ENCODE measurements at regions not wholly inside any gene's neighbourhood (a gene's known extent, or its start where the extent isn't known, plus 50 kb on each side); places are given as distances from the start of the nearest gene placed in this dataset.
"Not testable (repeated sequence)": the region's sequence is repeated elsewhere in the genome, so short reads cannot be mapped to it uniquely, and the experiment has no call there.

GRCh38 chr13:90891329-90891728 is 456.2 kb upstream of the MIR17HG start:
- Histone ChIP-seq H3K4me1 (ENCODE audit: low read length) (no peaks in the 10 kb centered on the region), H3K4me3 (ENCODE audit: low read length) (no peak overlapping the region), H3K9ac (ENCODE audit: low read length) (no peak overlapping the region), H3K9me3 (ENCODE audit: low read length) (no peaks in the 10 kb centered on the region), H3K36me3 (ENCODE audit: insufficient read depth, low read length) (no peaks in the 10 kb centered on the region), H3K4me2 (ENCODE audit: low read depth, low read length, poor library complexity, severe bottlenecking) (no peak overlapping the region), H2AFZ (ENCODE audit: low read length) (no peak overlapping the region), H3K27ac (ENCODE audit: low read length) (no peak overlapping the region), H3K27me3 (ENCODE audit: low read length) (no peaks in the 10 kb centered on the region), H3K79me2 (ENCODE audit: low read length) (no peaks in the 10 kb centered on the region), H3K9me2 (replicated peaks; ENCODE audit: insufficient read depth, low read length) (no peaks in the 10 kb centered on the region), H4K20me1 (ENCODE audit: insufficient read depth, low read depth, low read length) (no peaks in the 10 kb centered on the region)
- no peak for DNase-seq

GRCh38 chr13:90893199-90893598 is 454.3 kb upstream of the MIR17HG start:
- H3K4me1 ChIP-seq (ENCODE audit: low read length); H3K27me3 ChIP-seq (ENCODE audit: low read length); H3K79me2 ChIP-seq (ENCODE audit: low read length); H3K9ac ChIP-seq (ENCODE audit: low read length); H3K27ac ChIP-seq (ENCODE audit: low read length); H3K4me3 ChIP-seq (ENCODE audit: low read length); DNase-seq; H3K36me3 ChIP-seq (ENCODE audit: insufficient read depth, low read length); H3K4me2 ChIP-seq (ENCODE audit: low read depth, low read length, poor library complexity, severe bottlenecking); H4K20me1 ChIP-seq (ENCODE audit: insufficient read depth, low read depth, low read length); H2AFZ ChIP-seq (ENCODE audit: low read length); H3K9me3 ChIP-seq (ENCODE audit: low read length); H3K9me2 ChIP-seq (replicated peaks; ENCODE audit: insufficient read depth, low read length): not testable (repeated sequence)

GRCh38 chr13:90896002-90896401 is 451.5 kb upstream of the MIR17HG start:
- Histone ChIP-seq H3K9ac (ENCODE audit: low read length) (no peak overlapping the region), H3K27ac (ENCODE audit: low read length) (no peak overlapping the region), H3K4me2 (ENCODE audit: low read depth, low read length, poor library complexity, severe bottlenecking) (no peak overlapping the region), H3K9me2 (replicated peaks; ENCODE audit: insufficient read depth, low read length) (no peaks in the 10 kb centered on the region), H4K20me1 (ENCODE audit: insufficient read depth, low read depth, low read length) (no peaks in the 10 kb centered on the region), H3K4me1 (ENCODE audit: low read length) (no peaks in the 10 kb centered on the region), H2AFZ (ENCODE audit: low read length) (no peak overlapping the region), H3K27me3 (ENCODE audit: low read length) (no peaks in the 10 kb centered on the region), H3K36me3 (ENCODE audit: insufficient read depth, low read length) (no peaks in the 10 kb centered on the region), H3K4me3 (ENCODE audit: low read length) (no peak overlapping the region), H3K79me2 (ENCODE audit: low read length) (no peaks in the 10 kb centered on the region), H3K9me3 (ENCODE audit: low read length) (no peaks in the 10 kb centered on the region)
- DNase-seq = no peak

- Histone ChIP-seq H3K27ac (ENCODE audit: low read length) (no peak overlapping the region), H3K4me1 (ENCODE audit: low read length) (no peaks in the 10 kb centered on the region), H2AFZ (ENCODE audit: low read length) (no peak overlapping the region), H3K27me3 (ENCODE audit: low read length) (no peaks in the 10 kb centered on the region), H3K36me3 (ENCODE audit: insufficient read depth, low read length) (no peaks in the 10 kb centered on the region), H3K79me2 (ENCODE audit: low read length) (no peaks in the 10 kb centered on the region), H3K4me3 (ENCODE audit: low read length) (no peak overlapping the region), H3K9me3 (ENCODE audit: low read length) (no peaks in the 10 kb centered on the region), H3K4me2 (ENCODE audit: low read depth, low read length, poor library complexity, severe bottlenecking) (no peak overlapping the region), H3K9ac (ENCODE audit: low read length) (no peak overlapping the region), H3K9me2 (replicated peaks; ENCODE audit: insufficient read depth, low read length) (no peaks in the 10 kb centered on the region), H4K20me1 (ENCODE audit: insufficient read depth, low read depth, low read length) (no peaks in the 10 kb centered on the region)
- no peak for DNase-seq
Observed at GRCh38 chr13:90898811-90899210, 448.7 kb upstream of the MIR17HG start.

GRCh38 chr13:90899416-90899815 is 448.1 kb upstream of the MIR17HG start:
- no peaks in the 10 kb centered on the region for H4K20me1 ChIP-seq (ENCODE audit: insufficient read depth, low read depth, low read length)
- no peaks in the 10 kb centered on the region for H3K36me3 ChIP-seq (ENCODE audit: insufficient read depth, low read length)
- H2AFZ ChIP-seq (ENCODE audit: low read length) = no peak overlapping the region
- no peaks in the 10 kb centered on the region for H3K79me2 ChIP-seq (ENCODE audit: low read length)
- no peak overlapping the region for H3K4me2 ChIP-seq (ENCODE audit: low read depth, low read length, poor library complexity, severe bottlenecking)
- no peaks in the 10 kb centered on the region for H3K27me3 ChIP-seq (ENCODE audit: low read length)
- H3K4me1 ChIP-seq (ENCODE audit: low read length) = no peaks in the 10 kb centered on the region
- H3K27ac ChIP-seq (ENCODE audit: low read length) = no peak overlapping the region
- no peaks in the 10 kb centered on the region for H3K9me3 ChIP-seq (ENCODE audit: low read length)
- H3K4me3 ChIP-seq (ENCODE audit: low read length) = no peak overlapping the region
- no peak overlapping the region for H3K9ac ChIP-seq (ENCODE audit: low read length)
- H3K9me2 ChIP-seq (replicated peaks; ENCODE audit: insufficient read depth, low read length) = no peaks in the 10 kb centered on the region
- no peak for DNase-seq

- Histone ChIP-seq H3K79me2 (ENCODE audit: low read length) (no peaks in the 10 kb centered on the region), H3K36me3 (ENCODE audit: insufficient read depth, low read length) (no peaks in the 10 kb centered on the region), H3K27me3 (ENCODE audit: low read length) (0 out of 2 replicates have a peak, but pooled peaks cover 2% of the 10 kb centered on the region), H2AFZ (ENCODE audit: low read length) (no peak overlapping the region), H3K4me3 (ENCODE audit: low read length) (no peak overlapping the region), H3K9me3 (ENCODE audit: low read length) (peaks cover 4% of the 10 kb centered on the region; the same call in 1 of the 2 replicates), H3K4me2 (ENCODE audit: low read depth, low read length, poor library complexity, severe bottlenecking) (no peak overlapping the region), H3K9ac (ENCODE audit: low read length) (no peak overlapping the region), H4K20me1 (ENCODE audit: insufficient read depth, low read depth, low read length) (no peaks in the 10 kb centered on the region), H3K4me1 (ENCODE audit: low read length) (no peaks in the 10 kb centered on the region), H3K27ac (ENCODE audit: low read length) (no peak overlapping the region), H3K9me2 (replicated peaks; ENCODE audit: insufficient read depth, low read length) (no peaks in the 10 kb centered on the region)
- DNase-seq = no peak
Observed at GRCh38 chr13:90902255-90902654, 445.2 kb upstream of the MIR17HG start.

- Histone ChIP-seq H3K27ac (ENCODE audit: low read length) (no peak overlapping the region), H3K9ac (ENCODE audit: low read length) (no peak overlapping the region), H2AFZ (ENCODE audit: low read length) (no peak overlapping the region), H3K4me2 (ENCODE audit: low read depth, low read length, poor library complexity, severe bottlenecking) (no peak overlapping the region), H3K27me3 (ENCODE audit: low read length) (0 out of 2 replicates have a peak, but pooled peaks cover 2% of the 10 kb centered on the region), H3K4me1 (ENCODE audit: low read length) (no peaks in the 10 kb centered on the region), H3K36me3 (ENCODE audit: insufficient read depth, low read length) (no peaks in the 10 kb centered on the region), H4K20me1 (ENCODE audit: insufficient read depth, low read depth, low read length) (no peaks in the 10 kb centered on the region), H3K4me3 (ENCODE audit: low read length) (no peak overlapping the region), H3K9me3 (ENCODE audit: low read length) (peaks cover 4% of the 10 kb centered on the region; the same call in 1 of the 2 replicates), H3K79me2 (ENCODE audit: low read length) (no peaks in the 10 kb centered on the region), H3K9me2 (replicated peaks; ENCODE audit: insufficient read depth, low read length) (no peaks in the 10 kb centered on the region)
- no peak for DNase-seq
Observed at GRCh38 chr13:90906554-90906953, 440.9 kb upstream of the MIR17HG start.

GRCh38 chr13:90908792-90909191 is 438.7 kb upstream of the MIR17HG start:
- no peaks in the 10 kb centered on the region for H3K4me1 ChIP-seq (ENCODE audit: low read length)
- no peaks in the 10 kb centered on the region for H3K79me2 ChIP-seq (ENCODE audit: low read length)
- H4K20me1 ChIP-seq (ENCODE audit: insufficient read depth, low read depth, low read length) = no peaks in the 10 kb centered on the region
- H3K27me3 ChIP-seq (ENCODE audit: low read length) = 0 out of 2 replicates have a peak, but pooled peaks cover 2% of the 10 kb centered on the region
- H3K9me3 ChIP-seq (ENCODE audit: low read length) = peaks cover 4% of the 10 kb centered on the region; the same call in 1 of the 2 replicates
- H3K4me2 ChIP-seq (ENCODE audit: low read depth, low read length, poor library complexity, severe bottlenecking) = no peak overlapping the region
- no peak for DNase-seq
- H3K9ac ChIP-seq (ENCODE audit: low read length) = no peak overlapping the region
- no peak overlapping the region for H2AFZ ChIP-seq (ENCODE audit: low read length)
- no peak overlapping the region for H3K4me3 ChIP-seq (ENCODE audit: low read length)
- H3K36me3 ChIP-seq (ENCODE audit: insufficient read depth, low read length) = no peaks in the 10 kb centered on the region
- H3K27ac ChIP-seq (ENCODE audit: low read length) = no peak overlapping the region
- no peaks in the 10 kb centered on the region for H3K9me2 ChIP-seq (replicated peaks; ENCODE audit: insufficient read depth, low read length)
